H9 (cell line): ENCODE measurements at regions not wholly inside any gene's neighbourhood (a gene's known extent, or its start where the extent isn't known, plus 50 kb on each side); places are given as distances from the start of the nearest gene placed in this dataset.

Experiments
- DNase-seq: peaks from one replicate; pipeline ENCODE4 v3.0.0-alpha.2; 2017
- H2AFZ ChIP-seq: one replicate; pipeline ENCODE4 v1.6.1; 2013; ENCODE audit warnings: mild to moderate bottlenecking, low read length, control low read depth, moderate library complexity
- H2AK5ac ChIP-seq: 2 replicates; pipeline ENCODE4 v1.6.1; 2013; ENCODE audit warnings: low read length, control low read depth, mixed read lengths; ENCODE audit not compliant: insufficient read length
- H2BK120ac ChIP-seq: one replicate; pipeline ENCODE4 v1.6.1; 2013; ENCODE audit warnings: low read depth, mild to moderate bottlenecking, low read length, control low read depth, inconsistent platforms; ENCODE audit not compliant: poor library complexity, severe bottlenecking
- H2BK12ac ChIP-seq: 2 replicates; pipeline ENCODE4 v1.6.1; 2013; ENCODE audit warnings: low read length, control low read depth, mixed read lengths, low read depth; ENCODE audit not compliant: insufficient read length
- H2BK15ac ChIP-seq: 2 replicates; pipeline ENCODE4 v1.6.1; 2013; ENCODE audit warnings: low read depth, low read length, control low read depth
- H2BK20ac ChIP-seq: one replicate; pipeline ENCODE4 v1.6.1; 2013; ENCODE audit warnings: low read depth, mild to moderate bottlenecking, low read length, control low read depth, inconsistent platforms; ENCODE audit not compliant: poor library complexity, severe bottlenecking
- H2BK5ac ChIP-seq: 2 replicates; pipeline ENCODE4 v1.6.1; 2013; ENCODE audit warnings: low read length, control low read depth, mixed read lengths; ENCODE audit not compliant: insufficient read length
- H3K14ac ChIP-seq: 2 replicates; pipeline ENCODE4 v1.6.1; 2013; ENCODE audit warnings: low read length, control low read depth; ENCODE audit not compliant: insufficient read depth
- H3K18ac ChIP-seq: 2 replicates; pipeline ENCODE4 v1.6.1; 2013; ENCODE audit warnings: low read depth, mild to moderate bottlenecking, mixed read lengths, low read length, control low read depth; ENCODE audit not compliant: insufficient read length
- H3K23ac ChIP-seq: 2 replicates; pipeline ENCODE4 v1.6.1; 2013; ENCODE audit warnings: low read length, control low read depth, mixed read lengths, low read depth; ENCODE audit not compliant: insufficient read length
- H3K23me2 ChIP-seq: 2 replicates; pipeline ENCODE4 v1.6.1; 2013; ENCODE audit warnings: low read depth, mild to moderate bottlenecking, mixed read lengths, low read length, control low read depth; ENCODE audit not compliant: insufficient read length, poor library complexity, severe bottlenecking
- H3K27ac ChIP-seq: 2 replicates; pipeline ENCODE4 v1.5.1; 2013; ENCODE audit warnings: low read length, control low read depth, mixed read lengths, low read depth; ENCODE audit not compliant: insufficient read length
- H3K27me3 ChIP-seq: 2 replicates; pipeline ENCODE4 v1.6.1; 2013; ENCODE audit warnings: low read length, control low read depth, inconsistent platforms; ENCODE audit not compliant: insufficient read depth
- H3K4ac ChIP-seq: 2 replicates; pipeline ENCODE4 v1.6.1; 2013; ENCODE audit warnings: low read depth, mild to moderate bottlenecking, control low read depth, inconsistent platforms, low read length, moderate library complexity
- H3K4me1 ChIP-seq: 2 replicates; pipeline ENCODE4 v1.6.1; 2013; ENCODE audit warnings: low read length, control low read depth, inconsistent platforms; ENCODE audit not compliant: insufficient read depth
- H3K4me2 ChIP-seq: 2 replicates; pipeline ENCODE4 v1.6.1; 2013; ENCODE audit warnings: low read length, control low read depth, mixed read lengths; ENCODE audit not compliant: insufficient read length, insufficient read depth
- H3K56ac ChIP-seq: 2 replicates; pipeline ENCODE4 v1.6.1; 2013; ENCODE audit warnings: low read depth, mild to moderate bottlenecking, mixed read lengths, low read length, control low read depth; ENCODE audit not compliant: insufficient read length
- H3K79me1 ChIP-seq: 2 replicates; pipeline ENCODE4 v1.6.1; 2013; ENCODE audit warnings: low read depth, mild to moderate bottlenecking, moderate library complexity, low read length, control low read depth, inconsistent platforms; ENCODE audit not compliant: insufficient read depth, poor library complexity, severe bottlenecking
- H3K79me2 ChIP-seq: 2 replicates; pipeline ENCODE4 v1.6.1; 2013; ENCODE audit warnings: low read length, control low read depth, inconsistent platforms; ENCODE audit not compliant: insufficient read depth
- H3K9ac ChIP-seq: 2 replicates; pipeline ENCODE4 v1.6.1; 2013; ENCODE audit warnings: low read length, control low read depth, mixed read lengths; ENCODE audit not compliant: insufficient read length; ENCODE audit errors: extremely low read depth
- H3K9me3 ChIP-seq: one replicate; pipeline ENCODE4 v1.6.1; 2013; ENCODE audit warnings: low read depth, low read length, inconsistent platforms; ENCODE audit not compliant: control insufficient read depth
- H3T11ph ChIP-seq: one replicate; pipeline ENCODE4 v1.6.1; 2013; ENCODE audit warnings: mild to moderate bottlenecking, low read length, control low read depth, inconsistent platforms
- H4K20me1 ChIP-seq: one replicate; pipeline ENCODE4 v1.6.1; 2013; ENCODE audit not compliant: control insufficient read depth, insufficient read length, insufficient read depth
- H4K5ac ChIP-seq: 2 replicates; pipeline ENCODE4 v1.6.1; 2013; ENCODE audit warnings: low read depth, mild to moderate bottlenecking, mixed read lengths, low read length, control low read depth; ENCODE audit not compliant: insufficient read length
- H4K8ac ChIP-seq: replicated peaks from 2 replicates; pipeline ENCODE4 v1.6.1; 2013; ENCODE audit warnings: low read length, control low read depth, mixed read lengths, low read depth; ENCODE audit not compliant: insufficient read length
- H4K91ac ChIP-seq: 2 replicates; pipeline ENCODE4 v1.6.1; 2013; ENCODE audit warnings: low read depth, mild to moderate bottlenecking, moderate library complexity, mixed read lengths, low read length, control low read depth; ENCODE audit not compliant: insufficient read length
- H3K27ac Mint-ChIP-seq, 3 experiments: 2 replicates in 2 of 3; 3 replicates in 1 of 3; pipeline ENCODE4 v1.8.0; 2020 to 2021; ENCODE audit warnings: mixed read lengths in 3 of 3, mild to moderate bottlenecking in 1 of 3, moderate library complexity in 1 of 3
- H3K27me3 Mint-ChIP-seq: 2 replicates; pipeline ENCODE4 v1.8.0; 2021; ENCODE audit warnings: low read depth, mild to moderate bottlenecking, moderate library complexity, mixed read lengths
- H3K36me3 Mint-ChIP-seq, 3 experiments: 2 replicates in 2 of 3; 3 replicates in 1 of 3; pipeline ENCODE4 v1.8.0; 2020 to 2021; ENCODE audit warnings: low read depth in 3 of 3, mixed read lengths in 3 of 3; ENCODE audit not compliant: insufficient read depth in 1 of 3
- H3K4me1 Mint-ChIP-seq, 2 experiments: 2 replicates each; pipeline ENCODE4 v1.8.0; 2020; ENCODE audit warnings: mixed read lengths in 2 of 2
- H3K4me3 Mint-ChIP-seq, 2 experiments: 2 replicates in 1 of 2; 3 replicates in 1 of 2; pipeline ENCODE4 v1.8.0; 2020 to 2021; ENCODE audit warnings: mild to moderate bottlenecking in 2 of 2, mixed read lengths in 2 of 2, moderate library complexity in 1 of 2
- H3K9me3 Mint-ChIP-seq, 2 experiments: 2 replicates in 1 of 2; 3 replicates in 1 of 2; pipeline ENCODE4 v1.8.0; 2020; ENCODE audit warnings: mild to moderate bottlenecking in 2 of 2, mixed read lengths in 2 of 2, moderate library complexity in 1 of 2
- WGBS: extraction: QIAGEN DNeasy Blood & Tissue Kit; methylation state at CpG from one replicate; pipeline ENCODE4 v1.1.7; 2013; ENCODE audit warnings: missing lambda C conversion rate, low lambda C conversion rate, mixed read lengths; ENCODE audit not compliant: insufficient read length; ENCODE audit errors: extremely low coverage; 5-methylcytosine and 5-hydroxymethylcytosine counted together
- TF ChIP-seq, protein P1 (sequence below): fragments of 200-600 bp; sonication (generic); conservative IDR thresholded peaks from 3 replicates; pipeline ENCODE4 v1.8.0; 2021; ENCODE audit warnings: antibody characterized with exemption, mild to moderate bottlenecking

DNA sequence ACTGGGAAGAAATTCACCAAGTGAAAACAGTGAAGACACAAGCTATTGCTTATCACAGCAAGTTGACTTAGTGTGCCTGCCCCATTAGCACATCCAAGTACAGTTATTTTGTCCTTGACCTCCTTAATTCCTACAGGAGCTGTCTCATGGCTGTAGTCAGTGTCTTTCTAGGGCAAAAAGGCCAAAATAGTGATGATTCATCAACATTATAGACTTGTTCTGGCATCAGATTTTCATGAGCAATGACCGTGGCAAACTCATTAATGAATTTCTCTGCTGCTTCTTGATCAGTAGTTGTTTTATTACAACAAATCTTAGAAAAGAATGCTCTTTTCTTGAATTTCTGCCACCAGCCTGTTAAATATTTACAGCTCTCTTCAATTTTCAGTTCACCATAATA is 1169.3 kb upstream of the DDX18 start:
- H3K79me2 ChIP-seq, result no peaks in the 10 kb centered on the region
- H4K20me1 ChIP-seq, result no peaks in the 10 kb centered on the region
- H3T11ph ChIP-seq, result no peak overlapping the region
- H3K9me3 ChIP-seq, result no peaks in the 10 kb centered on the region
- no peak overlapping the region for H2BK12ac ChIP-seq
- H3K9ac ChIP-seq, result no peak overlapping the region
- no peak overlapping the region for H3K4ac ChIP-seq
- H3K79me1 ChIP-seq, result no peaks in the 10 kb centered on the region
- H3K27me3 Mint-ChIP-seq, result no peaks in the 10 kb centered on the region
- no peak overlapping the region for H2BK5ac ChIP-seq
- no peak overlapping the region for H3K56ac ChIP-seq
- no peak for DNase-seq
- no peak overlapping the region for H3K27ac ChIP-seq
- no peak overlapping the region for H3K27ac Mint-ChIP-seq
- peaks cover 4 to 6% of the 10 kb centered on the region in 2 experiments; a peak in 4 of 5 replicates for H3K9me3 Mint-ChIP-seq
- H4K8ac ChIP-seq, result no peak overlapping the region
- H2AK5ac ChIP-seq, result no peak overlapping the region
- H2BK120ac ChIP-seq, result no peak overlapping the region
- no CpG with 5 or more reads among the region's 1 CpG for WGBS
- no peaks in the 10 kb centered on the region for H3K36me3 Mint-ChIP-seq
- H3K23ac ChIP-seq, result no peak overlapping the region
- no peaks in the 10 kb centered on the region for H3K4me1 ChIP-seq
- H3K14ac ChIP-seq, result no peak overlapping the region
- H4K5ac ChIP-seq, result no peak overlapping the region
- no peak overlapping the region for H4K91ac ChIP-seq
- no peak overlapping the region for H3K4me3 Mint-ChIP-seq
- no peak overlapping the region for H3K4me2 ChIP-seq
- no peak overlapping the region for H3K18ac ChIP-seq
- no peaks in the 10 kb centered on the region for H3K4me1 Mint-ChIP-seq
- TF ChIP-seq, protein P1, sequence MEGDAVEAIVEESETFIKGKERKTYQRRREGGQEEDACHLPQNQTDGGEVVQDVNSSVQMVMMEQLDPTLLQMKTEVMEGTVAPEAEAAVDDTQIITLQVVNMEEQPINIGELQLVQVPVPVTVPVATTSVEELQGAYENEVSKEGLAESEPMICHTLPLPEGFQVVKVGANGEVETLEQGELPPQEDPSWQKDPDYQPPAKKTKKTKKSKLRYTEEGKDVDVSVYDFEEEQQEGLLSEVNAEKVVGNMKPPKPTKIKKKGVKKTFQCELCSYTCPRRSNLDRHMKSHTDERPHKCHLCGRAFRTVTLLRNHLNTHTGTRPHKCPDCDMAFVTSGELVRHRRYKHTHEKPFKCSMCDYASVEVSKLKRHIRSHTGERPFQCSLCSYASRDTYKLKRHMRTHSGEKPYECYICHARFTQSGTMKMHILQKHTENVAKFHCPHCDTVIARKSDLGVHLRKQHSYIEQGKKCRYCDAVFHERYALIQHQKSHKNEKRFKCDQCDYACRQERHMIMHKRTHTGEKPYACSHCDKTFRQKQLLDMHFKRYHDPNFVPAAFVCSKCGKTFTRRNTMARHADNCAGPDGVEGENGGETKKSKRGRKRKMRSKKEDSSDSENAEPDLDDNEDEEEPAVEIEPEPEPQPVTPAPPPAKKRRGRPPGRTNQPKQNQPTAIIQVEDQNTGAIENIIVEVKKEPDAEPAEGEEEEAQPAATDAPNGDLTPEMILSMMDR, result no peak
- no peak overlapping the region for H2AFZ ChIP-seq
- no peaks in the 10 kb centered on the region for H3K23me2 ChIP-seq
- no peak overlapping the region for H2BK15ac ChIP-seq
- H3K27me3 ChIP-seq, result no peaks in the 10 kb centered on the region
- no peak overlapping the region for H2BK20ac ChIP-seq
